ENCODE measurements at regions not wholly inside any gene's neighbourhood (a gene's known extent, or its start where the extent isn't known, plus 50 kb on each side); places are given as distances from the start of the nearest gene placed in this dataset.

DNA sequence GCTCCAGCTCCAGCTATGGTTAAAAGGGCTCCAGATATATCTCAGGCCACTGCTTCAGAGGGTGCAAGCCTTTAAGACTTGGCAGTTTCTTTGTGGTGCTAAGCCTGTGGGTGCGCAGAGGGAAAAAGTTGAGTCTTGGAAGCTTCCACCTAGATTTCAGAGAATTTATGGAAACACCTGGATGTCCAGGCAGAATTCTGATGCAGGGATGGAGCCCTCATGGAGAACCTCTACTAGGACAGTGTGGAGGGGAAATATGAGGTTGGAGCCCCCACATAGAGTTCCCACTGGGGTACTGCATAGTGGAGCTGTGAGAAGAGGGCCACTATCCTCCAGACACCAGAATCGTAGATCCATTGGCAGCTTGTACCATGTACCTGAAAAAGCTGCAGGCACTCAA, 69.9 kb downstream of the SDR9C7 start:
- TF ChIP-seq, protein P1, sequence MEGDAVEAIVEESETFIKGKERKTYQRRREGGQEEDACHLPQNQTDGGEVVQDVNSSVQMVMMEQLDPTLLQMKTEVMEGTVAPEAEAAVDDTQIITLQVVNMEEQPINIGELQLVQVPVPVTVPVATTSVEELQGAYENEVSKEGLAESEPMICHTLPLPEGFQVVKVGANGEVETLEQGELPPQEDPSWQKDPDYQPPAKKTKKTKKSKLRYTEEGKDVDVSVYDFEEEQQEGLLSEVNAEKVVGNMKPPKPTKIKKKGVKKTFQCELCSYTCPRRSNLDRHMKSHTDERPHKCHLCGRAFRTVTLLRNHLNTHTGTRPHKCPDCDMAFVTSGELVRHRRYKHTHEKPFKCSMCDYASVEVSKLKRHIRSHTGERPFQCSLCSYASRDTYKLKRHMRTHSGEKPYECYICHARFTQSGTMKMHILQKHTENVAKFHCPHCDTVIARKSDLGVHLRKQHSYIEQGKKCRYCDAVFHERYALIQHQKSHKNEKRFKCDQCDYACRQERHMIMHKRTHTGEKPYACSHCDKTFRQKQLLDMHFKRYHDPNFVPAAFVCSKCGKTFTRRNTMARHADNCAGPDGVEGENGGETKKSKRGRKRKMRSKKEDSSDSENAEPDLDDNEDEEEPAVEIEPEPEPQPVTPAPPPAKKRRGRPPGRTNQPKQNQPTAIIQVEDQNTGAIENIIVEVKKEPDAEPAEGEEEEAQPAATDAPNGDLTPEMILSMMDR (IDR thresholded peaks at IDR 0.05), result no peak
- no peak for TF ChIP-seq POLR2A (IDR thresholded peaks at IDR 0.05)
